ENCODE measurements at regions not wholly inside any gene's neighbourhood (a gene's known extent, or its start where the extent isn't known, plus 50 kb on each side); places are given as distances from the start of the nearest gene placed in this dataset.
"Not testable (repeated sequence)": the region's sequence is repeated elsewhere in the genome, so short reads cannot be mapped to it uniquely, and the experiment has no call there.

DNA sequence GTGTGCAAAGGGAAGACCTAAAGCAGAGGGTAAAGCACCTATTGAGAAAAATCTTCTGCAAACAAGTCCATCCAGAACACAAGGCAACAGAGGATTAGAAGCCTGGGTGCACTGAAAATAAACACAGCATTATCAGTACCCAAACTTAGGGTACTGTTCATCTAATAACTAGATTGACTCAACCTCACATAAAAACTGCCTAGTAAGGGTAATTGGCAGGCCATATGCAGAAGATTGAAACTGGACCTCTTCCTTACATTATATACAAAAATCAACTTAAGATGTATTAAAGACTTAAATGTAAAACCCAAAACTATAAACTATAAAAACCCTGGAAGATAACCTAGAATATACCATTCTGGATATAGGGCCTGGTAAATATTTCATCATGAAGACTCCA, 91.2 kb upstream of the SIRPG start:
- no peak for DNase-seq

DNA sequence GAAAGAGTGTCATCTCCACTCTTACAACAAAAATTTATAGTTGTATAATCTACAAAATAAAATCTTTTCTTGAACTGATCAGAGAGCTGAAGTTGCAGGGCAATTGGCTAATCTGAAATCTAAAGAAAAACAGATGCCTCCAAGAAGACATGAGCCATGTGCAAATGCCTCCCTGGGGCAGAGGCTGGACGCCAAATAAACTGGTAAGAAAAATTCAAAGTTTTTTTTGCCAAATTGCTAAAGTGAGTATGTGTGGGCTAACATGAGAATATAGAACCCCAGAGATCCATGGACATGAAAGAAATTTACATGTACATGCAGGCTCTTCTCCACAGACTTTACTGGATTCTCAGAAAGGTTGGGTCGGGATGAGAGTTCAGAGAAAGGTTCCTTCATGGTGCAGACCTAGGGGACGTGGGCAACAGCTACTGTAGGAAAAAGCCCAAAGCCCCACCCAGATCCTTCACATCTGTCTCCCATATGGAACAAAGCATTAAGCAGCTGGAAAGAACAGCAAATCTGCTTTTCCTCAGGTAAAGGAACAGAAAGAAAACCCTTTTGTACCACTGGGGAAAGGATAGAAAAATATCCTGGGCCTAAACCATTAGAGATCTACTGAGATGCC, 90.5 kb upstream of the SIRPG start:
- DNase-seq: no peak

DNA sequence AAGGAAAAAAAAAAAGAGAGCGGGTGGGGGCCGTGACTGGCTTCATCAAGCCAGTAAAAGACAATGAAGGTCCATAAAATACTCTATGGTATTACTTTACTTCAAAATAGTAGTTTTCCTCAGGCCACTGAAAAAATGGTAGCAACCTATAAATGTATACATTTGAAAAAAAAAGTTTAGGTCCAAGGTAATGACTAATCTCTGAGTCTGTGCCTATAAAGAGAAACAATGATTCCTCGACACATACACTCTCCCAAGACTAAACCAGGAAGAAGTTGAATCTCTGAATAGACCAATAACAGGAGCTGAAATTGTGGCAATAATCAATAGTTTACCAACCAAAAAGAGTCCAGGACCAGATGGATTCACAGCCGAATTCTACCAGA, 84.5 kb upstream of the SIRPG start:
- DNase-seq: not testable (repeated sequence)

DNA sequence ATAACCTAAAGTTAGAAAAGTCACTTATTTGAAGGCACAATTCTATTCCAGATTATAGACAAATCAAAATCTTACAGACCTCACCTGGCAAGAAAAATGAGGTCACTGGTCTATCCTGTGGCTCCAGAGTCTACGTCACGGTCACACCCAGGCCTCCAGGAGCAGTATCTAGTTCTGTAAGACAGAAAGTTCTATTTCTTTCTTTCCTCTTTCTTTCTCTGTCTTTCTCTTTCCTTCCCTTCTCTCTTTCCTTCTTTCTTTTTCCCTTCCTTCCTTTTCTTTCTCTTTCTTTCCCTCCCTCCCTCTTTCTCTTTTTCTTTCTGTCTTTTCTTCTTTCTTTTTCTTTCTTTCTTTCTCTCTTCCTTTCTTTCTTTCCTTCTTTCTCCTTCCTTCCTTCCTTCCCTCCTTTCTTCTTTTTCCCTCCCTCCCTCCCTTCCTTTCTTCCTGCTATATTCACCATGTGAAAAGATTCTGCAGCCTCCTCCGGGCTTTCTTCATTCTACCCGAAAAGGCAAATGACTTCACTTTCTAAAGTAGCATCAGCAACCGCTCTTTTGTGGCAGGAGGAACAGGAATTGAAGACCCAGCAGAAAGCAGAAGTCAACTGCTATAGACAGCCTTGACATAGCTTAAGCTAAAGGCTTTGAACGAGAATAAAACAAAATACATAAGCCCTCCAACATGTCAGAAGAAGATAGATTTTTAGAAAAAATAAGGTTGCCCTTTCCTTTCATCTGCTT, 83.9 kb upstream of the SIRPG start:
- DNase-seq: no peak

DNA sequence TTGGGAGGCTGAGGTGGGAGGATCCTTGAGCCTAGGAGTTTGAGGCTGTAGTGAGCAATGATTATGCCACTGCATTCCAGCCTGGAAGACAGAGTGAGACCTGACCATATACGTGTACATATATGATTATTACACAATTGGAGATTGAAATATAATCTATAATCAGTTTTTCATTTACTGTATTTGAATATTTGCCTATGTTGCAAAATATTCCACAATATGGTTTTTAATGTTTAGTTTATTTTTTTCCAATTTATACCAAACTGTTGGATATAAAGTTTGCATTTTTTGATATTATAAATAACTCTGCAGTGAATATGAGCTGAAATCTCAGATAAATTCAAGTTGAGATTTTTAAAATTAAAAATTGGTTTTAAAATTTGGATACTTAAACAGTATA, 79.6 kb upstream of the SIRPG start:
- no peak for DNase-seq

DNA sequence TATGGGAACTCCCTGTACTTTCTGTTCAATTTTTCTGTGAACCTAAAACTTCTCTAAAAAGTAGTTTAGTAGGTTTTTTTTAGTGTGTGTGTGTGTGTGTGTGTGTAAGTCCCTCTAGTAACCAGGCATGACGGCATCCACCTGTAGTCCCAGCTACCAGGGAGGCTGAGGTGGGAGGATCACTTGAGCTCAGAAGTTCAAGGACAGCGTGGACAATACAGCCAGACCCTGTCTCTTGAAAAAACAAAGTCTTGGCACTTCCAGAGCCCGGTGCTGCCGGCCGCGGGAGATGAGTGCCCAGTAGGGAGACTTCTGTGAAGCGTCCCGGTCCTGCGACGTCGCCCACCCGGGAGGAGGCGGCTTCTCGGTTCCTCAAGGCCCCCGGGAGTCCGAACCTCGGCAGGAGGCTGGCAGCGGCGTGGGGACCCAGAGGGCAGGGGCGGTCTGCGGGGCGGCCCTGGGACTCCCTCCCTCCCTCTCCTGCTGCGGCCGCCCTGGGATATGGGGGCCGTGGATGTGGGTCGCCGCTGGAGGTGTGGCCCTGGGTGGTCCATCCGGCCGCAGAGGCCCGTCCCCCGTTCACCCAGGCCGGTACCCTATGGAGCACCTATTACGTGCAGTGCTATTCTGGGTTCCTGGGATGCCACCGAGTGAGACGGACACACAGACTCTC, 78.0 kb upstream of the SIRPG start:
- no peak for DNase-seq

DNA sequence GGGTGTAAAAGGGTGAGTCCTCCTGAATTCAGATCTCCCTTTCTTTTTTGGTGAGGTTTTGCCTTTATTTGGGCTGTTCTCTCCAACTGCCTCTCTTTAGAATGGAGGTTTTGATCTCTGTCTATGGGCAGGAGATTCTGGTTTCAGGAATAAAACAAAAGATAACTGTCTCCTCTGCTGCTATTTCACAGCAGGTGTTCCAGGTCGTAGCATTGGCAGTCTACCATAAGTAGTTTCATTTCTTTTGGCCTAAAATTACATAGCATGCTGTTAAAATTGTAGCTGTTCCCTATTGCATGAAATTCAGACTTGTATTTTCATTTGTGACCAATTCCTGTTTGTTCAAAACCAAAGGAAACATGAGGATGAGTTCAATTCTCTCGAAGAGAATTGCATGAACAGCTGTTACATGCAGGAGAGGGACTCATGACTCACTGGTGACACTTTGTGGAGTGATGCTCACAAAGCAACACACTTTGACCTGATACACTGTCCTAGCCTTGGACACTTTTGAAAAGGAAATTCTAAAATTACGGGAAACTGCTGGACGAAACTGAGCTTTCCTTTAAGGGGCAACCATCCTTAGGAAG, 76.8 kb upstream of the SIRPG start:
- DNase-seq: peak in 1 of 2 donors; percentile 49

DNA sequence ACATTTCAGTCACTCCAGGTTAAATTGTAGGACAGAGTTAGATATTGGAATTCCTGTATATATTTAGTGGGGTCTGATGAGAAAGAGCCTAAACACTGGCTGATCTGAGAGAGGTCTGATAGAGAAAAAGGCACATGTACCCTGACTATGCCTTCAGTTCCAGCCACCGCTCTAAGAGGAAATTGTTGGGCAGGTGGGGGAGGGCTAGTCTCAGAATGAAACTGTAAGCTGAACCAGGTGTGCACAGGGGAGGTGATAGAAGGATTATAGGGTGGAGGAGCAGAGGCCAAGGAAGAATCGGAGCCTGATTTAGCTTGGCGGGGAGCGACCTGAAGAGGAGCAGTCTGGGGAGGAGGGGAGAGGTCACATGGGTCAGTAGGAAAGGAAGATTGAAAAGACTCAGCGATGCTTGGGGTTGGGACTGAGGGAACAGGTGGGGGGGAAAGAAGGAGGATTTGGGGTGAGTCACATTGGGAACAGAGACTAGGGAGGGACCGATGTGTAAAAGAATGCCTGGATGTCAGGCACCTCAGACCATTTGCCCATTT, 74.3 kb upstream of the SIRPG start:
- not testable (repeated sequence) for DNase-seq

DNA sequence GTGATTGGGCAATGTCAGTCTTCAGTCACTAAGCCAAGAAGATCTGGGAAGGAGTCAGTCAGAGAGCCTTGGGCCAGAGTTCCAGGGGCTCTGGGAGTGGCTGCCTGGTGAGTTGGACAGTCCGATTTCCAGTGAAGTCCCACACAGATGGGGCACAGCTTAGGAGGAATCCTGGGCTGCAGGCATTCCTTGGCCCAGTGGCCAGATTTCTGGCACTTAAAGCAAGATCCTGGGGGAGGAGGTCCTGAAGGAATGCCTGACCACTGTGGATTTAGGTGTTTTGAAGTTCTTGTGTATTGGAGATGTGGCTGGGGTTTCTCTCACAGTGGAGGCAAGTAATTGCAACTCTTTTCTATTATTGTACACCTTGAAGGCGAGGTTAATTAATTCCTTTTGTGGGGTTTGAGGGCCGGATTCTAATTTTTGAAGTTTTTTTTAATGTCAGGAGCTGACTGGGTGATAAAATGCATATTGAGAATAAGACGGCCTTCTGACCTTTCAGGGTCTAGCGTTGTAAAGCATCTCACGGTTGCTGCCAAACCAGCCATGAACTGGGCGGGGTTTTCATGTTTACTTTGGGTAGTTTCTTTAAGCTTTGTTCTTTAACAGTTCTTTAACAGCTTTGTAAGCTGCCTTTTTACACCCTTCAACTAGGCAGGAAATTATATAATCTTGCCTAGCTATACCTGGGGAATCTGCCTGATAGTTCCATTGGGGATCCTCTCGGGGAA, 73.6 kb upstream of the SIRPG start:
- DNase-seq: not testable (repeated sequence)

DNA sequence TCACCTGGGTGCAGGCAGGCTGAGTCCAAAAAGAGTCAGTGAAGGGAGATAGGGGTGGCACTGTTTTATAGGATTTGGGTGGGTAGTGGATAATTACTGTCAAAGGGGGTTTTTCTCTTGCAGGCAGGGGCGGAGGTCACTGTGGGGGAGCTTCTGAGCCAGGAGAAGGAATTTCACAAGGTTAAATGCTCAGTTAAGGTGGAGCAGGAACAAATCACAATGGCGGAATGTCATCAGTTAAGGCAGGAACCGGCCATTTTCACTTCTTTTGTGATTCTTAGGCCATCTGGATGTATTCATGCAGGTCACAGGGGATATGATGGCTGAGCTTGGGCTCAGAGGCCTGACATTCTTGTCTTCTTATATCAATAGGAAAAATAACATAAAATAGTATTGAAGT, 69.7 kb upstream of the SIRPG start:
- not testable (repeated sequence) for DNase-seq

DNA sequence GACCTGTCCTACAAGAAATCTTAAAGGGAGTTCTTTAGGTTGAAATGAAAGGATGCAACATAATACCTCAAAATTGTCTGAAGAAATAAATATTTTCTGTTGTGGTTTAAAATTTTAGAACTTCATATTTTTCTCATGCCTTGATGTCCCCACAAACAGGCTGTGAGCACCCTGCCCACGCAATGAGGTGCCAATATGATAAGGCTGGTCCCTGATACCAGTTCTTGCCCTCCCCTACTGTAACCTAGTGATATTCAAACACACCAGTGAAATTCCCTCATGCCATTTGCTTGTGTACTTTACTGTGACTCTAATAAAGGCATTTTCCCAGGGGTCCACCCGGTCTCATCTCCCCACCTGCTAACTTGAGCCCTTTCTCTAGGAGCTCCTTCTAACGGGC, 67.3 kb upstream of the SIRPG start:
- no peak for DNase-seq

DNA sequence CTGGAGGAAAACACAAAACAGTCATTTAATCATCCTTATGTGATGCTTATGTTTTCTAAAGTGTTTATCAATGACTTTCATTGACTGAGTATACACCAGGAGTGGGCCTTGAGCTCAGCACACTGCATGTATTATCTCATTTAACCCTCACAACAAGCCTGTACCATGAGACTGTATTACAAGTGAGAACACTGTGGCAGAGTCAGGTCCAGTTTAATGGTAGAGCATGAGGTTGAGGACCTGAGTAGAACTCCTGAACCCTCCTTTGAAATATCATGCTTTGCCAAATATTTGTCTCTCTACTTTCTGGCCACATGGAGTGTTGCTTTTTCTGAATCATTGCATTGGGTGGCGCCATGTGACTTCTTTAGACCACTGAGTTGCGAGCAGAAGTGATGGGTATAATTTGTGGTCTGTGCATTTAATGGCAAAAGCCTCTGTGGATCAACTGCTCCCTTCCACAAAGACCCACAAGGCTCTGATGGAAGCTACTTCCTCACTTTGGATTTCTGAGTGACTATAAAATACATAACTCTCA, 65.0 kb upstream of the SIRPG start:
- DNase-seq: no peak

DNA sequence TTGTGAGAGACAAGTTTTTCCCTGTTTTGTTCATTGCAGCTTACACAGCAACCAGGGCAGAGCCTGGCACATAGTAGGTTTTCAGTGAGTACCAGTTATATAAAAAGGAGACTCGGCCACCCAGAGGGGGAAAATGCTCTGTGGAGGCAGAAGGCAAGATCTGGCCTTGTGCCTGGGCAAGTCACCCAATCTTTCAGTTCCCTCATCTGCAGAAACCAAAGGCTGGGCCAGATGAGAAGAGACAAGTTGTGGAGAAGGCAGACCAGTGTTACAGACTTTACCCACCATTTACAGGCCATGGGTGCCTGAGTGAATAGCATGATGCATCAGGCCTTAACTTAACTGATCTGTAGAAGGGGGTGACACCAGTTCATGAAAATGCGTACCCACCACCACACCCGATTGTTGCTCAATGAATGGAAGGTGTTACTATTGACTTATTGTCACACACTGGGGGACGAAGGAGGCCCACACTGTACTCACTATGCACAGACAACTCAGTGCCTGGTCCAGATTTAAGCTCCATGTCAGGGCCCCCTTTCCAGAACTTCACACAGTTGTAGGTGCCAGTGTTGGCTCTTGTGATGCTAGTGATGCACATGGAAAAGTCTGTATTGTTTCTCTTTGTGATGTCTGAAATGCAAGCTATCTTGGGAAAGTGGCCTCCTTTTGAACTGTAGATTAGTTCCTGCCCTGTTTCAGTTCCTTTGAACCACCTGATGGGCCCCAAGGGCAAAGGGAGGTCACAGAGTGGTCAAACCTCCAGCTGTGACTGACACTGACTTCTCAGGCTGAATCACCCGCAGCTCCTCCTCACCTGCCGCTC, 64.3 kb upstream of the SIRPG start:
- DNase-seq: no peak

DNA sequence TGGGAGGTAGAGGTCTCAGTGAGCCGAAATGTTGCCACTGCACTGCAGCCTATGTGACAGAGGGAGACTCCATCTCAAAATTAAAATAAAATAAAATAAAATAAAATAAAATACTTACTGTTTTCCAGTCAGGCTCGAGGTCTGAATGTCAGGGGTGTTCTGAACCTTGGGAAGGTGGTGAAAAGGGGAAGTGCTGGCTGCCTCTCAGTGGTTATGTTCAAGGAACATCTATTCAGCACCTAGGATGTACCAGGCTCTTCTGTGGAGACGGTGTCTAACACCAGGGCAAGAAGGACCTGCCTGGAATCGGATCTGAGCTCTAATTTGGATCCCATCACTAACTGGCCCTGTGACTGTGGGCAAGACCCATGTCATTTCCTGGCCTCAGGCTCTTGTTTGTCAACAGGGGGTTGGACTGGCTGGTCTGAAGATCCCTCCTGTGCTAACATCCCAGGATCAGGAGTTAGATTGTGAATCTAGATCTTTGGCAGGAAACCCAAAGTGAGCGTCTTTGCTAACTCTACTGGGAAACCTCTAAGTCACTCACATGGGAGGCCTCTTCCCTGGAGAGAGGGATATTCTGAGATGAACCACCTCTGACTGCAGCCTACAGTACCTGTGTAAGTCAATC, 63.4 kb upstream of the SIRPG start:
- DNase-seq: no peak

DNA sequence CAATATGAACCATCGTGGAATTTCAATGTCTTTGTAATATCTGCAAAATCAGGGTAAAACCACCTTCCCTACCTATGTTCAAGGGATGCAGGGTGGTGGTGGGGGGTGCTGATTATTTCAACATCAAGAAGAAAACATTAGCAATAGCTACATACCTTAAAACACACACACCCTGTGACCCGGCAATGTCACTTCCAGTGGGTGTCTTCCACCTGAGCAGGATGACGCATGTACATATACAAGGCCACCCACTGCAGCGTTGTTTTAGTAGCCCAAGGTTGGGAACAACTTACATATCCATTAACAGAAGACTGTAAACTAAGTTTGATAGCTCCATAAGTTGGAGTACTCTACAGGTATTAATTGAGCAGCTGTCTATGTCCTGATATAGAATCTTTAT, 62.6 kb upstream of the SIRPG start:
- no peak for DNase-seq

DNA sequence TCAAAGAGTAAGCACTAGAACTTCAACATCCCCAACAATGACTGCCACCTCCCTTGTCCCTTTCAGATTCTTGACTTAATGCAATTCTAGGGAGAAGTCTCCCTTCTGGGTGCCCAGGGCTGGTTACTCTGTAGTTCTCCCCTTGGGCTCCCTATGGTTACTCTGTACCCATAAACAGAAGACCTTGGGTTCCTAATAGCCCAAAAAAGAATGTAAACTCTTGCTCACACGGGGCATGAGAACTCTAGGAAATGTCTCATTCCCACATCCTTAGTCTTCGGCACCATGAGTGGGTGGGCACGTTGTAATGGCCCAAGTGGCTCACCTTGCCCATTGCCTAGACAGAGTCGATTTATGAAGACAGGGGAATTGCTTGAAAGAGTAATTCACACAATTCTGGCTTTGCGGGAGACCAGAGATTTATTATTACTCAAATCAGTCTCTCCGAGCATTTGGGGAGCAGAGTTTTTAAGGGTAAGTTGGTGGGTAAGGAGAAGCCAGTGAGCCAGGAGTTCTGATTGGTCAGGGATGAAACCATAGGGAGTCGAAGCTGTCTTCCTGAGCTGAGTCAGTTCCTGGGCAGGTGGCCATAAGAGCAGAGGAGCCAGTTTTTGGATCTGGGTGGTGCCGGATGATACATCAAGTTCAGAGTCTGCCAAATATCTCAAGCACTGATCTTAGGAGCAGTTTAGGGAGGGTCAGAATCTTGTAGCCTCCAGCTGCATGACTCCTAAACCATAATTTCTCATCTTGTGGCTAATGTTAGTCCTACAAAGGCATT, 61.2 kb upstream of the SIRPG start:
- no peak for DNase-seq

DNA sequence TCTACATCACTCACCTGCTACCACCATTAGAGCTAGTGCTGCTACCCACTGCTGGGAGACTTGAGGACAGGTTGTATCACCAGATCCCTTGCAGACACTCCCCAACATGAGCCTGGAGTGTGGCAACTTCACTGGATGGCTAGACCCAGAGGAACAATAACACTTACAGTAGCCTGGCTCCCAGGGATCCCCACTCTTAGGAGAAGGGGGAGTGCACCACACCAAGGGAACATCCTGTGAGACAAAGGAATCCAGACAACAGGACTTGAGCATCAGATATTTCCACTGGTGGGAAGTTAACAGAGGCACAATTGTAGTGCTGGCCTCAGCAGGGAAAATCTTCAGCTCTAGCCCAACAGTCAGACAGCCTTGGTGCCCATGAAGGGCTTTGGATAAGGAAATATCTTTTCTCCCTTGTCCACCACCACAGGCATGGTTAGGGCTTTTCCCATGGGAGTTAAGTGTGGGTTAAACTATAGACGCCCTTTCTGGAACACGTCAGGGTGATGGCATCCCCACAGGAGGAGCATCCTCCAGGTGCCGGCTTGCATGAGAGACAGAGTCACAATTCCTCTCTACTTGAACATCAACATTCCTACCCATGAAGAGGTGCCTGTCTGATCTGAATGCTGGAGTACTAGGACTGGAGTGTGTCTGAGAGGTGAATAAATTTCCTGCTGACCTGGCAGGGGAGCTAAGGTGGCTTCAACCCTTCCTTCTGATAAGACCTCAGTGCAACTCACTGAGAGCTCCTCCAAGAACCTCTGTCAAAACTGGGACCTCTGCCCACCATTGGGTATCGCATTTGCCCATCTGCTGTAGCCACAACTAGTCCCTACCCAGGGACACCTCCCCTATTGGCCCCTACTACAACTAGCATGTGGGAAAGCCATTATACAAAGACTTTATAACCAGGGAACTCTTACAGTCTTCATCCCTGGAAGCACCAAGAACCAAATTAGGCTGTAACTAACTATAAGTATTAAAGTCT, 55.4 kb upstream of the SIRPG start:
- no peak for DNase-seq

DNA sequence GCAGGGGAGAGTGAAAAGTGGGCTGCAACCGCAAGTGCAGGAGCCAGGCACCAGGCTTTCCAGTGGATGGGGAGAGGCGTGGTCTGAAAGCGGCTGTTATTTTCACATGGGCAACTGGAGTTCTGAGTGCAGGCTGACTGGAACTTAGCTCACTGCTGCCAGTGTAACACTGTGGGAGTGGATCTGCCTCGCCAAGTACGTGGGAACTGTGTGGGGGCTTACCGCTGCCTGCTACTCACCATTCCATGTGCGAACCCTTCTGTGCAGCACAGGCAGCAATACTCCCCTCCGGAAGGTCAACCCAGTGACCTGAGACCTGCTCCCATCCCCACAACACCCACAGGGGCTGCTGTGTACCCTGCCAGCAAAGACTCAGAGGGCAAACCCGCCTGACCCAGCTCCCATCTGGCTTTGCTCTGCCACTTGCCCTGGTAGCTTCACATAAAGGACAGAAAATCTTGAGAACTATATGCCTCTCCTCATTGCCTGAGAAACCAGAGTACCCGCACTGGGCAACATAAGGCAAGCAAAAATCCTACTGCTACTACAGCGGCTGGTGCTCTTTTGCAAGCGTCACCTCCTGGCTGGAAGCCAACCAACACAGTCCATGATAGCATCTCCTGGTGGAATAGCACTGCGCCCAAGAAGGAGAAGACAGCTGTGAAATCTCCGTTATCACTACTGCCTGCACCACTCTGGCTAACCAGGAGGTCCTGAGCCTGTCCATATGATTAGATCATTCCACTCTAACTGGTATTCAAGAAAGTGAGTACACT, 54.4 kb upstream of the SIRPG start:
- no peak for DNase-seq

Data from hippocampal formation (tissue), 2 donors.